HG03095 (cell line): ENCODE measurements at regions not wholly inside any gene's neighbourhood (a gene's known extent, or its start where the extent isn't known, plus 50 kb on each side); places are given as distances from the start of the nearest gene placed in this dataset.
"Not testable (repeated sequence)": the region's sequence is repeated elsewhere in the genome, so short reads cannot be mapped to it uniquely, and the experiment has no call there.

Experiments used
- ATAC-seq: cut with Tn5 transposase; IDR thresholded peaks from one replicate; pipeline ENCODE4 v1.9.1; 2021; ENCODE audit warnings: moderate library complexity; ENCODE audit not compliant: unreplicated experiment

- ATAC-seq, result no peak
Measured at GRCh38 chr5:91315701-91316100, 67.4 kb downstream of the ARRDC3 start.

- ATAC-seq, result no peak
Measured at GRCh38 chr5:91313757-91314673, 69.1 kb downstream of the ARRDC3 start.

GRCh38 chr5:91312698-91313097, 70.4 kb downstream of the ARRDC3 start:
- ATAC-seq, result no peak

- ATAC-seq, result peak; percentile 86
Measured at GRCh38 chr5:91311697-91312501, 71.2 kb downstream of the ARRDC3 start.

GRCh38 chr5:91311168-91311696, 71.9 kb downstream of the ARRDC3 start:
- ATAC-seq, result peak; percentile 8

GRCh38 chr5:91308157-91308556, 75.0 kb downstream of the ARRDC3 start:
- not testable (repeated sequence) for ATAC-seq

- ATAC-seq, result no peak
Measured at GRCh38 chr5:91307048-91307447, 76.1 kb downstream of the ARRDC3 start.

GRCh38 chr5:91306497-91306896, 76.6 kb downstream of the ARRDC3 start:
- no peak for ATAC-seq

- no peak for ATAC-seq
Measured at GRCh38 chr5:91305640-91306039, 77.5 kb downstream of the ARRDC3 start.

- not testable (repeated sequence) for ATAC-seq
Measured at GRCh38 chr5:91304015-91304414, 79.1 kb downstream of the ARRDC3 start.

- no peak for ATAC-seq
Measured at GRCh38 chr5:91302958-91303357, 80.2 kb downstream of the ARRDC3 start.

GRCh38 chr5:91302305-91302704, 80.8 kb downstream of the ARRDC3 start:
- ATAC-seq, result no peak

GRCh38 chr5:91301106-91301846, 81.8 kb downstream of the ARRDC3 start:
- ATAC-seq, result no peak

- ATAC-seq, result no peak
Measured at GRCh38 chr5:91297994-91298393, 85.1 kb downstream of the ARRDC3 start.

GRCh38 chr5:91296674-91297143, 86.4 kb downstream of the ARRDC3 start:
- no peak for ATAC-seq

- ATAC-seq, result not testable (repeated sequence)
Measured at GRCh38 chr5:91296102-91296501, 87.0 kb downstream of the ARRDC3 start.

- peak; percentile 89 for ATAC-seq
Measured at GRCh38 chr5:91293131-91293530, 90.0 kb downstream of the ARRDC3 start.

GRCh38 chr5:91291628-91292569, 91.2 kb downstream of the ARRDC3 start:
- ATAC-seq, result no peak

GRCh38 chr5:91288118-91288916, 94.8 kb downstream of the ARRDC3 start:
- ATAC-seq, result no peak
